Testis (tissue), 2 donors: ENCODE measurements at regions not wholly inside any gene's neighbourhood (a gene's known extent, or its start where the extent isn't known, plus 50 kb on each side); places are given as distances from the start of the nearest gene placed in this dataset.
"Not testable (repeated sequence)": the region's sequence is repeated elsewhere in the genome, so short reads cannot be mapped to it uniquely, and the experiment has no call there.

ENCODE experiments used
- DNase-seq: peaks from one replicate; pipeline ENCODE4 v3.0.0-alpha.2; 2019
- H3K27ac ChIP-seq, 2 donors: fragments of 200-600 bp; sonication (generic); one replicate each; pipeline ENCODE4 v1.5.1; 2019
- H3K27me3 ChIP-seq: fragments of 200-600 bp; sonication (generic); one replicate; pipeline ENCODE4 v1.5.1; 2019
- H3K36me3 ChIP-seq: fragments of 200-600 bp; sonication (generic); one replicate; pipeline ENCODE4 v1.5.1; 2017; ENCODE audit warnings: low read depth; ENCODE audit errors: missing control alignments
- H3K4me1 ChIP-seq: fragments of 200-600 bp; sonication (generic); one replicate; pipeline ENCODE4 v1.5.1; 2019
- H3K4me3 ChIP-seq, 2 donors: fragments of 200-600 bp; sonication (generic); one replicate each; pipeline ENCODE4 v1.5.1; 2017 to 2019
- H3K9me3 ChIP-seq: fragments of 200-600 bp; sonication (generic); one replicate; pipeline ENCODE4 v1.5.1; 2017
- POLR2A ChIP-seq: fragments of 450-650 bp; IDR thresholded peaks from one replicate; pipeline ENCODE4 v1.6.1; 2017; ENCODE audit warnings: antibody characterized with exemption, mild to moderate bottlenecking, moderate library complexity
- WGBS, 2 donors: methylation state at CpG; one replicate each; pipeline ENCODE4 v1.1.5; 2018; 5-methylcytosine and 5-hydroxymethylcytosine counted together
- intact Hi-C: fragments of 100-400 bp; cut with DNase I; formaldehyde crosslinking; loops from one replicate; pipeline ENCODE4 v1.15.1; 2023; ENCODE audit warnings: low total_unique reads
- TF ChIP-seq, protein P1 (sequence below), 3 experiments: fragments of 450-650 bp in 2 of 3; fragments of 200-600 bp in 1 of 3; sonication (generic) in 1 of 3; IDR thresholded peaks; one replicate each; pipeline ENCODE4 v1.5.1; 2016 to 2019; ENCODE audit warnings: antibody characterized with exemption in 3 of 3, mild to moderate bottlenecking in 2 of 3, moderate library complexity in 1 of 3

DNA sequence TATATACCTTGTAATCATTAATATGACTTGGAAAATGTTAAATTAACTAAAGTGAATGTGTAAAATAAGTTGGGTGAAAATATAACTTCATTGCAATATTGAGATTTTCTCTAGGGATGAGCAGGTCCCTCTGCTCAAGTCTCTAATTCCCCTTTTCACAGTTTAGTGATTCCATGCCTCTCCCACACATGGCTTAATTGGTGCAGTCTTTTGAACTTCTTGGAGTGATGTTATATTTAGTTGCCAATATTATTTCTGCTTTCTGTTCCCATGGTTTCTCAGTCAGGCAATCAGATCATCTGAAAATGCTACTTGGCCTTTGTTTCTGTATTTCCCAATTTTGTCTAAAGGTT is 233.7 kb upstream of the SPOPL start:
- no peaks in the 10 kb centered on the region for H3K9me3 ChIP-seq
- H3K27ac ChIP-seq = no peak overlapping the region
- no peak for DNase-seq
- H3K4me3 ChIP-seq = no peak overlapping the region
- TF ChIP-seq, protein P1, sequence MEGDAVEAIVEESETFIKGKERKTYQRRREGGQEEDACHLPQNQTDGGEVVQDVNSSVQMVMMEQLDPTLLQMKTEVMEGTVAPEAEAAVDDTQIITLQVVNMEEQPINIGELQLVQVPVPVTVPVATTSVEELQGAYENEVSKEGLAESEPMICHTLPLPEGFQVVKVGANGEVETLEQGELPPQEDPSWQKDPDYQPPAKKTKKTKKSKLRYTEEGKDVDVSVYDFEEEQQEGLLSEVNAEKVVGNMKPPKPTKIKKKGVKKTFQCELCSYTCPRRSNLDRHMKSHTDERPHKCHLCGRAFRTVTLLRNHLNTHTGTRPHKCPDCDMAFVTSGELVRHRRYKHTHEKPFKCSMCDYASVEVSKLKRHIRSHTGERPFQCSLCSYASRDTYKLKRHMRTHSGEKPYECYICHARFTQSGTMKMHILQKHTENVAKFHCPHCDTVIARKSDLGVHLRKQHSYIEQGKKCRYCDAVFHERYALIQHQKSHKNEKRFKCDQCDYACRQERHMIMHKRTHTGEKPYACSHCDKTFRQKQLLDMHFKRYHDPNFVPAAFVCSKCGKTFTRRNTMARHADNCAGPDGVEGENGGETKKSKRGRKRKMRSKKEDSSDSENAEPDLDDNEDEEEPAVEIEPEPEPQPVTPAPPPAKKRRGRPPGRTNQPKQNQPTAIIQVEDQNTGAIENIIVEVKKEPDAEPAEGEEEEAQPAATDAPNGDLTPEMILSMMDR (IDR thresholded peaks at IDR 0.05) = no peak
- TF ChIP-seq POLR2A = no peak
- no peaks in the 10 kb centered on the region for H3K36me3 ChIP-seq
- no peaks in the 10 kb centered on the region for H3K27me3 ChIP-seq
- intact Hi-C loops = no loop called here
- no peaks in the 10 kb centered on the region for H3K4me1 ChIP-seq

GRCh38 chr2:138269765-138270164 is 231.8 kb upstream of the SPOPL start:
- H3K36me3 ChIP-seq = no peaks in the 10 kb centered on the region
- WGBS, 2 donors = 80 to 87% methylated on average over 1 of the region's 1 CpG

DNA sequence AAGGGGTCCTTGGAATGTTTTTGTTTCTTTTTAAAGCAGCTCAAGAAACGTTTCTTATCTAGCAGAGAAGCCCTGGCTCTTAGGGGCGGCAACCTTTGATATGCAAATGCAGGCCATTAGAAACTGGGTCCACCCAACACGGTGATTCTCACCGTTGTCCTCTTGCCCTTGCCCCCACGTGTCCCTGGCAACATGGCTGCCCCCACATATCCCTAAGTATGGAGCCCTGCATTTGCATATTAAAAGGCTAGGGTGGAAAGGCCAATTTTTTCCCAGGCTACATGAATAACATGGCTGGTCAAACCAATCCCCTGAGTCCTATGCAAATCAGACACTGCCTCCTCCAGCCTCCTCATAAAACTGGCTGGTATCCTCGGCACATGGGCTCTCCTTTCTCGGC is 230.1 kb upstream of the SPOPL start:
- TF ChIP-seq POLR2A = no peak
- TF ChIP-seq, protein P1 (IDR thresholded peaks at IDR 0.05) = no peak
- intact Hi-C loops = no loop called here
- no peak overlapping the region for H3K27ac ChIP-seq
- no peaks in the 10 kb centered on the region for H3K4me1 ChIP-seq
- DNase-seq = no peak
- H3K36me3 ChIP-seq = no peaks in the 10 kb centered on the region
- no peak overlapping the region for H3K4me3 ChIP-seq
- WGBS, 2 donors = 49 to 52% methylated on average over 7 of the region's 7 CpGs
- no peaks in the 10 kb centered on the region for H3K27me3 ChIP-seq
- no peaks in the 10 kb centered on the region for H3K9me3 ChIP-seq

More at GRCh38 chr2:138269765-138270164, 231.8 kb upstream of the SPOPL start:
- H3K9me3 ChIP-seq = no peaks in the 10 kb centered on the region
- H3K4me1 ChIP-seq = no peaks in the 10 kb centered on the region
- no peak overlapping the region for H3K4me3 ChIP-seq
- intact Hi-C loops = no loop called here
- no peak overlapping the region for H3K27ac ChIP-seq
- H3K27me3 ChIP-seq = no peaks in the 10 kb centered on the region
- no peak for DNase-seq
- TF ChIP-seq POLR2A = no peak
- TF ChIP-seq, protein P1 (IDR thresholded peaks at IDR 0.05) = no peak

GRCh38 chr2:138272524-138273195 is 228.9 kb upstream of the SPOPL start:
- no peaks in the 10 kb centered on the region for H3K36me3 ChIP-seq

GRCh38 chr2:138273280-138273679 is 228.3 kb upstream of the SPOPL start:
- H3K36me3 ChIP-seq, H3K27me3 ChIP-seq, H3K9me3 ChIP-seq, H3K4me3 ChIP-seq, DNase-seq, H3K27ac ChIP-seq, intact Hi-C loops, H3K4me1 ChIP-seq: not testable (repeated sequence)
- WGBS, 2 donors = 95 to 96% methylated on average over 12 of the region's 12 CpGs

More at GRCh38 chr2:138272524-138273195, 228.9 kb upstream of the SPOPL start:
- DNase-seq = no peak
- H3K27me3 ChIP-seq = no peaks in the 10 kb centered on the region
- intact Hi-C loops = no loop called here
- TF ChIP-seq, protein P1 (IDR thresholded peaks at IDR 0.05) = no peak
- no peak for TF ChIP-seq POLR2A
- no peaks in the 10 kb centered on the region for H3K4me1 ChIP-seq
- no peak overlapping the region for H3K27ac ChIP-seq
- no peaks in the 10 kb centered on the region for H3K9me3 ChIP-seq
- 56 to 75% methylated on average over 4 of the region's 4 CpGs for WGBS, 2 donors
- no peak overlapping the region for H3K4me3 ChIP-seq
